GM23338 (cell line): ENCODE measurements at regions not wholly inside any gene's neighbourhood (a gene's known extent, or its start where the extent isn't known, plus 50 kb on each side); places are given as distances from the start of the nearest gene placed in this dataset.
"Not testable (repeated sequence)": the region's sequence is repeated elsewhere in the genome, so short reads cannot be mapped to it uniquely, and the experiment has no call there.

Experiments
- ATAC-seq: fragments of 200-7000 bp; cut with Tn5 transposase; 3 replicates; pipeline ENCODE4 v1.9.1; 2020
- DNase-seq: peaks from one replicate; pipeline ENCODE4 v3.0.0-alpha.2; 2015; ENCODE audit warnings: low spot score
- H2AFZ ChIP-seq: fragments of 200-600 bp; sonication (generic); 2 replicates; pipeline ENCODE4 v1.8.0; 2016; ENCODE audit warnings: antibody characterized with exemption, mild to moderate bottlenecking, moderate library complexity
- H3F3A ChIP-seq: fragments of 200-600 bp; sonication (generic); replicated peaks from 2 replicates; pipeline ENCODE4 v1.8.0; 2017; ENCODE audit warnings: antibody characterized with exemption, mixed run types, low read depth
- H3K27ac ChIP-seq: fragments of 200-600 bp; sonication (generic); 2 replicates; pipeline ENCODE4 v1.6.1; 2016; ENCODE audit warnings: low read depth
- H3K27me3 ChIP-seq: fragments of 200-600 bp; sonication (generic); 2 replicates; pipeline ENCODE4 v1.8.0; 2016; ENCODE audit warnings: mild to moderate bottlenecking, mixed run types, moderate library complexity; ENCODE audit not compliant: insufficient read depth
- H3K36me3 ChIP-seq: fragments of 200-600 bp; sonication (generic); 2 replicates; pipeline ENCODE4 v1.8.0; 2016; ENCODE audit warnings: mild to moderate bottlenecking; ENCODE audit not compliant: insufficient read depth
- H3K4me1 ChIP-seq: fragments of 200-600 bp; sonication (generic); 2 replicates; pipeline ENCODE4 v1.8.0; 2016; ENCODE audit warnings: mild to moderate bottlenecking, moderate library complexity; ENCODE audit not compliant: insufficient read depth
- H3K4me2 ChIP-seq: fragments of 200-600 bp; sonication (generic); 2 replicates; pipeline ENCODE4 v1.7.1; 2017; ENCODE audit warnings: mixed run types
- H3K4me3 ChIP-seq: fragments of 200-600 bp; sonication (generic); 2 replicates; pipeline ENCODE4 v1.6.1; 2016; ENCODE audit warnings: mixed run types
- H3K79me2 ChIP-seq: fragments of 200-600 bp; sonication (generic); replicated peaks from 2 replicates; pipeline ENCODE4 v1.8.0; 2017; ENCODE audit warnings: mild to moderate bottlenecking; ENCODE audit not compliant: insufficient read depth
- H3K9me2 ChIP-seq: fragments of 200-600 bp; sonication (generic); 2 replicates; pipeline ENCODE4 v1.8.0; 2017; ENCODE audit not compliant: insufficient read depth
- H4K20me1 ChIP-seq: fragments of 200-600 bp; sonication (generic); replicated peaks from 2 replicates; pipeline ENCODE4 v1.8.0; 2017; ENCODE audit warnings: mild to moderate bottlenecking; ENCODE audit not compliant: insufficient read depth
- H3K27ac Mint-ChIP-seq: 2 replicates; pipeline ENCODE4 v1.8.0; 2020; ENCODE audit warnings: inconsistent platforms, mild to moderate bottlenecking, moderate library complexity, mixed read lengths
- H3K27me3 Mint-ChIP-seq: 3 replicates; pipeline ENCODE4 v1.8.0; 2022; ENCODE audit warnings: low read depth, mild to moderate bottlenecking, moderate library complexity, mixed read lengths, inconsistent platforms; ENCODE audit not compliant: insufficient read depth, poor library complexity
- H3K36me3 Mint-ChIP-seq: 3 replicates; pipeline ENCODE4 v1.8.0; 2021; ENCODE audit warnings: low read depth, mild to moderate bottlenecking, inconsistent platforms, moderate library complexity, mixed read lengths
- H3K4me1 Mint-ChIP-seq: 3 replicates; pipeline ENCODE4 v1.8.0; 2020; ENCODE audit warnings: mild to moderate bottlenecking, inconsistent platforms, mixed read lengths
- H3K4me3 Mint-ChIP-seq: 3 replicates; pipeline ENCODE4 v1.8.0; 2021; ENCODE audit warnings: moderate library complexity, mild to moderate bottlenecking, inconsistent platforms, mixed read lengths
- H3K9me3 Mint-ChIP-seq: 3 replicates; pipeline ENCODE4 v1.8.0; 2020; ENCODE audit warnings: moderate library complexity, mild to moderate bottlenecking, inconsistent platforms, mixed read lengths
- CREB1 ChIP-seq: fragments of 250-450 bp; sonication (Bioruptor Pico); IDR thresholded peaks from 2 replicates; pipeline ENCODE4 v1.5.0; 2020; ENCODE audit warnings: low read depth, mild to moderate bottlenecking, moderate library complexity
- EZH2 ChIP-seq: fragments of 200-600 bp; sonication (generic); IDR thresholded peaks from one replicate; pipeline ENCODE4 v1.8.0; 2017; ENCODE audit warnings: antibody characterized with exemption, mild to moderate bottlenecking, low read depth; ENCODE audit not compliant: unreplicated experiment
- EZH2phosphoT487 ChIP-seq: fragments of 200-600 bp; sonication (generic); IDR thresholded peaks from one replicate; pipeline ENCODE4 v1.8.1; 2018; ENCODE audit warnings: antibody characterized with exemption; ENCODE audit not compliant: unreplicated experiment
- JUNB ChIP-seq: IDR thresholded peaks from one replicate; pipeline ENCODE4 v1.6.1; 2016; ENCODE audit warnings: antibody characterized with exemption; ENCODE audit not compliant: unreplicated experiment
- NANOG ChIP-seq: IDR thresholded peaks from 2 replicates; pipeline ENCODE4 v1.6.1; 2016; ENCODE audit warnings: antibody characterized with exemption, borderline replicate concordance
- POLR2AphosphoS5 ChIP-seq: IDR thresholded peaks from 2 replicates; pipeline ENCODE4 v1.6.1; 2016; ENCODE audit warnings: antibody characterized with exemption, low read depth
- ZNF114 ChIP-seq: fragments of 250-450 bp; sonication (Bioruptor Pico); IDR thresholded peaks from 2 replicates; pipeline ENCODE4 v1.5.0; 2020; ENCODE audit warnings: mild to moderate bottlenecking, moderate library complexity
- ZNF331 ChIP-seq: fragments of 250-450 bp; sonication (Bioruptor Pico); IDR thresholded peaks from 2 replicates; pipeline ENCODE4 v1.5.0; 2020; ENCODE audit warnings: low read depth, mild to moderate bottlenecking, moderate library complexity
- TF ChIP-seq, protein P1 (sequence below): IDR thresholded peaks from one replicate; pipeline ENCODE4 v1.6.1; 2018; ENCODE audit warnings: antibody characterized with exemption; ENCODE audit not compliant: unreplicated experiment
- TF ChIP-seq, protein P2 (sequence below): IDR thresholded peaks from 2 replicates; pipeline ENCODE4 v1.6.1; 2016; ENCODE audit warnings: antibody characterized with exemption

DNA sequence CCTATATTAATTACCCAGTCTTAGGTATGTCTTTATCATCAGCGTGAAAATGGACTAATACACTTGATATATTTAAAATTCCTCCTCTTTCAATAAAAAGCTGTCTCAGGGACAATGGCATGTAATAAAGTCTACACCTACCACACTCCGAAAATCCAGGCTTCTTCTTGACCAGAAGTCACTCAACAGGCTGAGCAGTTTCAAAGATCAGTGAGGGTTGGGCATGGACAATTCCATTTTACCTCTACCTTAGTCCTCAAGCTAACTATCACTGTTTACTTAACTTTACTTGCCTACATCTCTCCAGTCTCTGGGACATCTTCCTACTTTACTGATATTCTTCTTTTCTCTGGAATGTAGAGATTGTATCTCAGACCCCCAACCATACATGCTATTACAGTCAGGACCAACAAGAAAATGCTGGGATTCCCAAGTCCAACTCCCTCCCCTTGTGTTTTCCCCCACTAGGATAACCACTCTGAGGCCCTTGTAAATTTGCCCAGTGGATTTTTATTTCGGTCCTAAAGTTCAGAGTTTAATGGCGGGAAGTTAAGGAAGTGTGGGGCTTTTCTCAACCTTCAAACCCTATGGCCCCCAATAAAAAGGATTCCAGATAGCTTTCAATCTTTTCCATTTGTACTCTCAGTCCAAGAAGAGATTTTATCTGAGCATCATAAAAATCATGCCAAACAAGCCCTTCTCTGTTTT is 137.1 kb upstream of the TSC22D2 start (continued):
- TF ChIP-seq, protein P1, sequence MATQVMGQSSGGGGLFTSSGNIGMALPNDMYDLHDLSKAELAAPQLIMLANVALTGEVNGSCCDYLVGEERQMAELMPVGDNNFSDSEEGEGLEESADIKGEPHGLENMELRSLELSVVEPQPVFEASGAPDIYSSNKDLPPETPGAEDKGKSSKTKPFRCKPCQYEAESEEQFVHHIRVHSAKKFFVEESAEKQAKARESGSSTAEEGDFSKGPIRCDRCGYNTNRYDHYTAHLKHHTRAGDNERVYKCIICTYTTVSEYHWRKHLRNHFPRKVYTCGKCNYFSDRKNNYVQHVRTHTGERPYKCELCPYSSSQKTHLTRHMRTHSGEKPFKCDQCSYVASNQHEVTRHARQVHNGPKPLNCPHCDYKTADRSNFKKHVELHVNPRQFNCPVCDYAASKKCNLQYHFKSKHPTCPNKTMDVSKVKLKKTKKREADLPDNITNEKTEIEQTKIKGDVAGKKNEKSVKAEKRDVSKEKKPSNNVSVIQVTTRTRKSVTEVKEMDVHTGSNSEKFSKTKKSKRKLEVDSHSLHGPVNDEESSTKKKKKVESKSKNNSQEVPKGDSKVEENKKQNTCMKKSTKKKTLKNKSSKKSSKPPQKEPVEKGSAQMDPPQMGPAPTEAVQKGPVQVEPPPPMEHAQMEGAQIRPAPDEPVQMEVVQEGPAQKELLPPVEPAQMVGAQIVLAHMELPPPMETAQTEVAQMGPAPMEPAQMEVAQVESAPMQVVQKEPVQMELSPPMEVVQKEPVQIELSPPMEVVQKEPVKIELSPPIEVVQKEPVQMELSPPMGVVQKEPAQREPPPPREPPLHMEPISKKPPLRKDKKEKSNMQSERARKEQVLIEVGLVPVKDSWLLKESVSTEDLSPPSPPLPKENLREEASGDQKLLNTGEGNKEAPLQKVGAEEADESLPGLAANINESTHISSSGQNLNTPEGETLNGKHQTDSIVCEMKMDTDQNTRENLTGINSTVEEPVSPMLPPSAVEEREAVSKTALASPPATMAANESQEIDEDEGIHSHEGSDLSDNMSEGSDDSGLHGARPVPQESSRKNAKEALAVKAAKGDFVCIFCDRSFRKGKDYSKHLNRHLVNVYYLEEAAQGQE: no peak
- TF ChIP-seq POLR2AphosphoS5 (no peak), ZNF331 (CRISPR knock-in tag) (no peak), EZH2 (no peak), NANOG (no peak), CREB1 (CRISPR knock-in tag) (no peak), ZNF114 (CRISPR knock-in tag) (no peak), EZH2phosphoT487 (no peak), JUNB (no peak)
- TF ChIP-seq, protein P2, sequence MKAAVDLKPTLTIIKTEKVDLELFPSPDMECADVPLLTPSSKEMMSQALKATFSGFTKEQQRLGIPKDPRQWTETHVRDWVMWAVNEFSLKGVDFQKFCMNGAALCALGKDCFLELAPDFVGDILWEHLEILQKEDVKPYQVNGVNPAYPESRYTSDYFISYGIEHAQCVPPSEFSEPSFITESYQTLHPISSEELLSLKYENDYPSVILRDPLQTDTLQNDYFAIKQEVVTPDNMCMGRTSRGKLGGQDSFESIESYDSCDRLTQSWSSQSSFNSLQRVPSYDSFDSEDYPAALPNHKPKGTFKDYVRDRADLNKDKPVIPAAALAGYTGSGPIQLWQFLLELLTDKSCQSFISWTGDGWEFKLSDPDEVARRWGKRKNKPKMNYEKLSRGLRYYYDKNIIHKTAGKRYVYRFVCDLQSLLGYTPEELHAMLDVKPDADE: no peak

DNA sequence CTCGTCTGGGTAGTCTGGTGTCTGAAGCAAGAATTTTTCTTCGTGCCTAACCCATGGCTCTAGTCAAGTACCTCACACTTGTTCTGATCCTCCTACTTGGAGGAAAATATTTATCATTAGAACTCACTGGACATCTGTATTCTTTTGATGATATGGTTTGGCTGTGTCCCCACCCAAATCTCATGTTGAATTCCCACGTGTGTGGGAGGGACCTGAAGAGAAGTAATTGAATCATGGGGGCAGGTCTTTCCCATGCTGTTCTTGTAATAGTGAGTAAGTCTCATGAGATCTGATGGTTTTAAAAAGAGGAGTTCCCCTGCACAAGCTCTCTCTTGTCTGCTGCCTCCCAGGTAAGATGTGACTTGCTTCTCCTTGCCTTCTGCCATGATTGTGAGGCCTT is 137.7 kb upstream of the TSC22D2 start:
- H3K27me3 Mint-ChIP-seq, H3K4me3 Mint-ChIP-seq, H4K20me1 ChIP-seq, H3K79me2 ChIP-seq, H3K4me2 ChIP-seq, H2AFZ ChIP-seq, H3K36me3 Mint-ChIP-seq, H3K36me3 ChIP-seq, H3K27me3 ChIP-seq, H3F3A ChIP-seq, H3K27ac ChIP-seq, H3K4me1 Mint-ChIP-seq, H3K9me2 ChIP-seq, H3K4me1 ChIP-seq, H3K27ac Mint-ChIP-seq, DNase-seq, H3K9me3 Mint-ChIP-seq, ATAC-seq, H3K4me3 ChIP-seq: not testable (repeated sequence)

DNA sequence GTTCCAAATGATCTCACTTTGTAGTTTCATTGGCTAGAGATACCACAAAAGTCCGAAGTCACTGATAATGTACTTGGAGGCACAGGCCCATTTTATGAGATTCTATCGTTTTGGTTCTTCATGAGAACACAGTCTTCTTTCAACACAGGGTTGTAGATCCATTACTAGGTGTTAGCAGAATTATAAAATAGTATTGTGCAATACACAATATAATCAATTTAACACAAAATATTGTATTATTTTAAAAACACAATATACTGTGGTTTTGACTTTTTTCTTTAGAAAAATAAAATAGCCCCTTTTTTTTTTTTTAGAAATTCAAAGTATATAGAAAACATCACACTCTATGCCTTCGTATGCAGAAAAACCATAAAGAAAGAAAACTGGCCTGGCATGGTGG is 138.6 kb upstream of the TSC22D2 start:
- no peaks in the 10 kb centered on the region for H3K9me3 Mint-ChIP-seq
- no peak for TF ChIP-seq POLR2AphosphoS5
- no peak for TF ChIP-seq EZH2phosphoT487
- TF ChIP-seq EZH2: no peak
- TF ChIP-seq, protein P2: no peak
- no peak for TF ChIP-seq JUNB
- no peaks in the 10 kb centered on the region for H4K20me1 ChIP-seq

More for the DNA sequence above, 138.6 kb upstream of the TSC22D2 start:
- Histone ChIP-seq H3K4me1 (no peaks in the 10 kb centered on the region), H3K79me2 (no peaks in the 10 kb centered on the region), H3K4me2 (no peak overlapping the region), H3K36me3 (no peaks in the 10 kb centered on the region), H3K27me3 (no peaks in the 10 kb centered on the region), H3K4me3 (no peak overlapping the region), H2AFZ (no peak overlapping the region), H3K27ac (no peak overlapping the region), H3F3A (no peaks in the 10 kb centered on the region), H3K9me2 (no peaks in the 10 kb centered on the region)
- H3K36me3 Mint-ChIP-seq: no peaks in the 10 kb centered on the region
- no peak for ATAC-seq
- H3K27ac Mint-ChIP-seq: no peak overlapping the region
- DNase-seq: no peak
- no peak overlapping the region for H3K4me3 Mint-ChIP-seq
- H3K27me3 Mint-ChIP-seq: peaks cover 2% of the 10 kb centered on the region
- H3K4me1 Mint-ChIP-seq: no peaks in the 10 kb centered on the region
